ENCODE measurements at regions not wholly inside any gene's neighbourhood (a gene's known extent, or its start where the extent isn't known, plus 50 kb on each side); places are given as distances from the start of the nearest gene placed in this dataset.

GRCh38 chr10:111432588-111432987, 355.8 kb downstream of the ADRA2A start:
- intact Hi-C loops (cut with DNase I), result no loop called here
- no peak for DNase-seq

DNA sequence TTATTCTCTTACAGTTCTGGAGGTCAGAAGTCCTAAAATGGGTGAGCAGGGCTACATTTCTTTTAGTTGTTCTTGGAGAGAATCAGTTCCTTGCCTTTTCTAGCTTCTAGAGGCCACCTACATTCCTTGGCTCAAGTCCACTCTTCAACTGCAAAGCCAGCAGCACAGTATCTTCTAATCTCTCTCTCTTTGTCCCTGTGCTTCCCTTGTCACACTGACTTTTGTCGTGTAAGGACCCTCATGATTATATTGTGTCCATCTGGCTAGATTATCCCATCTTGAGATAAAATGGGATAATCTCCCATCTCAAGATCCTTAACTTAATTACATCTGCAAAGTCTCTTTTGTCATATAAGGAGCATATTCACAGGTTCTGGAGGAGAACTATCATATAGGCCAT, 359.0 kb downstream of the ADRA2A start:
- DNase-seq, result no peak
- intact Hi-C loops (cut with DNase I), result no loop called here

- no peak for DNase-seq
- intact Hi-C loops (cut with DNase I), result no loop called here
These were observed 362.4 kb downstream of the ADRA2A start for GRCh38 chr10:111439034-111439842.

DNA sequence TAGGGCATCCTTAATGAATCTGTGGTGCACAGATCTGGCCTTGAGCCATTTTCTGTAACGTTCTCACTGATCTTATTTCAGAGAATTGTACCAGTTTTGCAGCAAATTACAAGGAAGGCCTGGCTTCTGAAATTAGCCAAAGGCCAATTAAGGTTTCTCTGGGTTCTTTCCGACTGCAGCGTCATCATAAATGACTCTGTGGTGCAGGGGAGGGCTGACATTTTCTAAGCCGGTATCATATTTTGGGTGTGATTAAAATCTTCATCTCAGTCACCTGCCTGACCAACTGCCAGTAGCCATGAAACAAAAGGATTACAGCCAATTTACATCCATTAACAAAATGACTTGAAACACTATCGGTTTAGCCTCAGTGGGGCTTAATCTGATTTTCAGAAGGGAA, 363.7 kb downstream of the ADRA2A start:
- DNase-seq, result no peak
- intact Hi-C loops (cut with DNase I), result no loop called here

DNA sequence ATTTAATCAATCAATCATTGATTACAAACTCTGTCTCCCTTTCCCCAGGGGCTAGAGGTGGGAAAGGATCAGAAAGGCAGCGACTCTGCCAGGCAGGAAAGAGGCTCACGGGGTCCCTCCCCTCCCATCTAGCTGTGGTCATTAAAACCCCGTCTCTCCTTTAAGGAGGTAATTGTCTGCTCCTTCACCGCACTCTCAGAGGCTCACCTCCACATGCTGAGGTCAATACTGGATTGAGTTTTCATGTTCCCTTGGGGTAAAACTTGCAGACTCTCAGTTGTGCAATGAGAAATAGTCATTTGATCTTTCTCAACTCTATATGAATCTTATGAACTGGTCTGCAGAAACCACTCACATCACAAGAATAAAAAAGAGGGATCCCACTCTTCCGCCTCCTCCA, 368.8 kb downstream of the ADRA2A start:
- DNase-seq, result no peak
- intact Hi-C loops (cut with DNase I), result no loop called here

DNA sequence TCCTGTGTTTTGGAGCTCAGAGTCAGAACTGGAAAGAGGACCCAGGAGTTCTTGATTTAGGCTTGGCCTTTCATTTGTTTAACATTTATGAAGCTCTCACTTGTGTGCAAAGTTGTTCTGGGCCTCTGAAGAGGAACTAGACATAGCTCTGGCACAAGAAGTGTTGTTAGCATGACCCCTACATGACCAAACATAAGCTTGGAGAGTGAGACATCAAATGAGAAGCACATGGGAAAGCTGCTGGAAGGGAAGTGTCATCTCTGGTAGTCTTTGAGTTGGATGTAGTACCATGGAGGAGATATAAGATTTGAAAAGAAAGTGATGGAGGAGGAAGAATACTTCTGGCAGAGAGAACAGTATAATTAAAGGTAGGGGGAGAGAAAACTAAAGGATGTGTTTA, 370.1 kb downstream of the ADRA2A start:
- intact Hi-C loops (cut with DNase I), result no loop called here
- DNase-seq, result no peak

DNA sequence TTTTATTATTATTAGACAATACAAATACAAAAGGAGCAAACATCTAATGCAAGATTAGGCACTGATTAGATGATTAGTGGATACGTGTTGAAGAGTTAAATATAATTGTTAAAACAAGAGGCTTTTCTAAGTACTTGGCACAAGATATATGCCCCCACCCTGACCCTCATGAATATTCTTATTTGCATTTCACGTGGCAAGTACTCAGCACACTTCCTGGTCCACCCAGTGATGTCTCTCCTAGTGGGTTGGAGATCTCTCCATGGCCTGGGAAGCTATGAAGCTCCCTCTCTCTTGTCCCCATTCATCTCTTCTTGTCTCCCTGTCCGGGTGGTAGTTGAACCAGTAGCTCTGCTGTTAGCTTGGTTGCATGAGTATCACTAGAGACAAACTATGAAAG, 375.3 kb downstream of the ADRA2A start:
- intact Hi-C loops (cut with DNase I), result no loop called here
- no peak for DNase-seq

DNA sequence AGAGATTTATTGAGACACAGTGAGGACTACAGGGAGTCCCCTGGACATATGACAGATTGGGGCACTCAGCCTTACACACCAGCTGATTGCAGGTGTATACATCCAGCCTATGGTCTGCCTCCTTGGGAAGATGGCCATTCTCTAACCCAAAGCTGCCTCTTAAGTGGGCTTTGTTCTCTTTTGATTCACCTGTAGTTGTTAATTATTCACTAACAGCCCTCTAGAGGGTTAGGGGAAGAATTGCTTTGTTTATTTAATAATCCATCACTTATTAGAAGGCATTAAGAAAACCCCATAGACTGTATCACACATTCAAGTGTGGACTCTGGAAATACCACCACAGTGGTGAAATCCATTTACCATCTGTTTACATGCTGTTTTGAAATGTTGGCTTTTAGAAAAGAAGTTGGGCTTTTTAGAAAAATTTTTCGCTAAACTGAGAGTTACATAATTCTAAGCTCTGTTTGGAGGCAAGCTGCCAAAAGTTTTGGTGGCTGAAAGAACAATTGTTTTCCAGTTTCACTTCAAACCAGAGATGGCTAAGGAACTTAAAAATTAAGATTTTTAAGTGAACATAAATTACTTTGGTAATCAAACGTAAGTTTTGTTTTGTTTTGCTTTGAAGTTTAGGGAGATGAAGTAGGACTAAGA, 379.1 kb downstream of the ADRA2A start:
- no peak for DNase-seq
- intact Hi-C loops (cut with DNase I), result no loop called here

DNA sequence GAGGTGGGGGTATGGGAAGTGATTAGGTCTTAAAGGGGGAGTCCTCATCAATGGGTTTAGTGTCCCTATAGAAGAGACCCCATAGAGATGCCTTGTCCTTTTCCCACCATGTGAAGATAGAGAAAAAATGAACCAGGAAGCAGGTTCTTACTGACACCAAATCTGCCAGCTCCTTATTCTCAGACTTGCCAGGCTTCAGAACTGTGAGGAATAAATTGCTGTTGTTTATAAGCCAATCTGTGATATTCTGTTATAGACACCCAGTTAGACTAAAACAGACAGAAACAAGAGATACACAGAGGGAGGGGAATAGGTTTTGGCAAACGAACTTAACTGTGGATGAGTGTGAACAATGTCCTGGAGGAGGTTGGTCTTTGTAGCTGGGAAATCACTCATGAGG, 381.4 kb downstream of the ADRA2A start:
- intact Hi-C loops (cut with DNase I), result no loop called here
- no peak for DNase-seq

DNA sequence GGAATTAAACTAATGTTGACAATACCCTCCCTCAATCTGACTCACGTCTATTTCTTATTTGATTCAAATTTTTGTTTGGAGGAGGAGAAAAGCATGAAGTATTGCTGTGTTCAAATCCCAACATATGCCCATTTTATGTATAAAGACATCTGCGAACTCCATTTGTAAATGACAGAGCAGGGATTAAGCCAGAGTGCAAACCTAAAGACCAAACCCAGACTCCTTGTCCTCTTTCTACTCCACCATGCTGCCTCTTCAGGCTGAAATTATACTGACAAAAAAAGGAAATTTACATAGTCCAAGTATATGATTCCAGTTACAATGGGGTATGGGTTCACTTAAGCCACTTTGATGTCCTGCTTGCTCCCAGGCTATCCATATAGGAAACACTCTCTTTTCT, 383.1 kb downstream of the ADRA2A start:
- intact Hi-C loops (cut with DNase I), result no loop called here
- DNase-seq, result no peak

- intact Hi-C loops (cut with DNase I), result no loop called here
- DNase-seq, result no peak
These were observed 395.6 kb downstream of the ADRA2A start for GRCh38 chr10:111472445-111472844.

- intact Hi-C loops (cut with DNase I), result no loop called here
- no peak for DNase-seq
These were observed 396.5 kb downstream of the ADRA2A start for GRCh38 chr10:111473361-111473760.

DNA sequence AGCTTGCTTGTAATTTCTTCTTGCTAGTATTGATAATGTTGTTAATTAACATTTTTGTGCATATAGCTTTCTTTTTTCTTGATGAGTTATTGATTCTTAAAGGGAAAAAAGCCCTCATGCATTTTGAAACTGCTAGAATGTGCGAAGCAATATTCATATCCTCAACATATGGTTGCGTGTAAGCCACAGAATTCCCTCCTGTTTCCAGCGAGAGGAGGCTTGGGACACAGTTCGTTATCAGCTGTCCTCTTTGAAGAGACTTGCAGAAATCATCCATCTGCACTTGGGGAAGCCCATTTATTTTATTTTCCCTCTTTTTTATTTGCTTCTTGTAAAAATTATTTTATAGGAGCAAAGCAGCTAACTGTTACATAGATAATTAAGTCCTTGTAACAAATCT, 398.0 kb downstream of the ADRA2A start:
- intact Hi-C loops (cut with DNase I), result no loop called here
- no peak for DNase-seq

GRCh38 chr10:111475720-111476119, 398.9 kb downstream of the ADRA2A start:
- intact Hi-C loops (cut with DNase I), result no loop called here
- no peak for DNase-seq

DNA sequence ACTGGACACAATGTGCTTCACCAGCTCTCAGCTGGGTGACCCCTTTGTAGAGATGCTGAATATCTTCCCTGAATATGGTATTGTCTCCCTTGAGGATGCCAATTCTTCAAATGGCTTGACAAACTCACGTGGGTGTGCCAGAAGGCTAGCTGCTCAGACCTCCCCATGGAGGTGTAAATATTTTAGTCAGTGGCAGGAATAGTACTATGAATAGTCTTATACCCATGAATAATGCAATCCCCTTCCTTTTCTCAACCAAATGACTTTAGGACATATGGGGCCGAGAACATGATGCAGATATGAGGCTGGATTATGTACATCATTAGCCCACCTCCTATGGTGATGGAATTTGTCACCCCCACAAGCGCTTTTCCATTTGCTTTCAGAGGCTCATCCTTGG, 401.8 kb downstream of the ADRA2A start:
- no peak for DNase-seq
- intact Hi-C loops (cut with DNase I), result no loop called here

DNA sequence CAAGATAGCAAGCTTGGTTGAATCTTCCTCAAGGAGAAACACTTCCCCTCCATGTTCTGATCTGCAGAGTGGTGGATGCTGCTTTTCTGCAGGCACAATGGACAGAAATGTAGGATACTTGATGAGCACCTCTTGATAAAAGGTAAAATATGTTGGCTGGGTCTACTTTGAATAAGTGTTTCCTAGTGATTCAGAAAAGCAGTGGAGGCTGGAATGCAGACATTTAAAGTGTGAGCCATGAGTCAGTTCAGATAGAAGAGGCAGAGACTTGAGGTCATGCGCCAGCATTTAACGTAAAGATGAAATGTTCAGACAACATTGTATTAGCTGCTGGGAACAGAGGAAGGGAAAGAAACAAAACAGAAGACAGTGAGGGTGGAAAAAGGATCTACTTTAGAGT, 403.1 kb downstream of the ADRA2A start:
- intact Hi-C loops (cut with DNase I), result no loop called here
- no peak for DNase-seq

GRCh38 chr10:111481261-111481826, 404.5 kb downstream of the ADRA2A start:
- no peak for DNase-seq

DNA sequence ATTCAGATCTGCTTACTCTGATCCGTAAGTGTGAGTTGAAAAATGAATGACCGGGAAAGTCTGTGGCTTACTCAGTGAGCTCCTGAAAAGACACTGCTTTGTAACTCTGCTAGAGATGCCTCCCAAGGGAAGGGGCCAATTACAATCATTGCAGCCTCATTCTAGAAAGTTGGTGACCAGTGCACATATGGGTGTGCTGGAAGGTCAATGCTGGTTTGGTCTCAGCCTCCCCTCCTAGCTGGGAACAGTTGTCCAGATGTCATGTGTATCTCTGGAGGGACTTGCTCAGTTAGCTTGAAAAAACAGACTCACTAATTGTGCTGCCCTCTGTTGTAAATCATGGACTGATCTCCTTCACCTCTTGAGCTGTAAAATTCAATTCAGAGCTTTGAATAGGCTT, 405.0 kb downstream of the ADRA2A start:
- intact Hi-C loops (cut with DNase I), result no loop called here
- DNase-seq, result no peak

More at GRCh38 chr10:111481261-111481826, 404.5 kb downstream of the ADRA2A start:
- intact Hi-C loops (cut with DNase I), result no loop called here

GRCh38 chr10:111482621-111483216, 405.9 kb downstream of the ADRA2A start:
- intact Hi-C loops (cut with DNase I), result no loop called here
- DNase-seq, result no peak

DNA sequence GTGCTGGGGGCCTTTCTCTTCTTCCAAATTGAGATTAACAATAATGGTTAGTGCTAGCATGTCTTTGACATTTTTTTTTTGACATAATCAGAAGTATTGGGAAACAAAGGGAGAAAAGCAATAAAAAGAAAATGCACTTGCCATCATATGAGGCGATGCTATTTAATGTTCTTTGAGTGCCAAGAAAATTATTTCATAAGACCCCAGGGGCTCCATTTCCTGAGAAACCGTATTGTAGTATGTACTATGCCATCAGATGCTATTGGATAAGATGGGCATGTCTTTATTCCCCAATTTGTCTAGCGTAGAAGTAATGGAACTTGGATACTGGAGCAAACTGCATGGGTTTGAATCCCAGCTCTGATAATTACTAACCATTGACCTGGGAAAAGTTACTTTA, 408.9 kb downstream of the ADRA2A start:
- intact Hi-C loops (cut with DNase I), result no loop called here

DNA sequence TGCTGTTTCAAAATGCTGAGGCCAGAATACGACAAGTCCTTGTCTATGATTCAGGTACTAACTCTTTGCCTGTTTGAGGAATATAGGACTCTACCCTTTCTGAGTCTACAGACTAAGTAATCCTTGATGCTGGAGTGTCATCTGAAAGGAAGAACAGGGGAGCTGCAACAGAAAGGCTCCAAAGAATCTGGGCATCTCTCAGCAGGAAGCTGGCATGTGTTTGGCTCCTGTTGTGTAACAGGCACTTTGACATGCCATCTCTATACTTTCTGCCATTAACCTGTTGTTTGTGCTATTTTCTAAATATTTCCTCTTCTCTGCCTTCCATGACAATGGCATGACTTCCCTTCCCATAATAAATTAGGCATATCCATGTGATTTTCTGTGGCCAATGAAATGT, 409.5 kb downstream of the ADRA2A start:
- intact Hi-C loops (cut with DNase I), result no loop called here

More for the DNA sequence above, 408.9 kb downstream of the ADRA2A start:
- DNase-seq, result no peak

GRCh38 chr10:111488668-111489067, 411.8 kb downstream of the ADRA2A start:
- intact Hi-C loops (cut with DNase I), result no loop called here
- DNase-seq, result no peak

More for the DNA sequence above, 409.5 kb downstream of the ADRA2A start:
- no peak for DNase-seq

All from posterior cingulate gyrus (tissue), 11 donors.